ENCODE measurements at regions not wholly inside any gene's neighbourhood (a gene's known extent, or its start where the extent isn't known, plus 50 kb on each side); places are given as distances from the start of the nearest gene placed in this dataset.

DNA sequence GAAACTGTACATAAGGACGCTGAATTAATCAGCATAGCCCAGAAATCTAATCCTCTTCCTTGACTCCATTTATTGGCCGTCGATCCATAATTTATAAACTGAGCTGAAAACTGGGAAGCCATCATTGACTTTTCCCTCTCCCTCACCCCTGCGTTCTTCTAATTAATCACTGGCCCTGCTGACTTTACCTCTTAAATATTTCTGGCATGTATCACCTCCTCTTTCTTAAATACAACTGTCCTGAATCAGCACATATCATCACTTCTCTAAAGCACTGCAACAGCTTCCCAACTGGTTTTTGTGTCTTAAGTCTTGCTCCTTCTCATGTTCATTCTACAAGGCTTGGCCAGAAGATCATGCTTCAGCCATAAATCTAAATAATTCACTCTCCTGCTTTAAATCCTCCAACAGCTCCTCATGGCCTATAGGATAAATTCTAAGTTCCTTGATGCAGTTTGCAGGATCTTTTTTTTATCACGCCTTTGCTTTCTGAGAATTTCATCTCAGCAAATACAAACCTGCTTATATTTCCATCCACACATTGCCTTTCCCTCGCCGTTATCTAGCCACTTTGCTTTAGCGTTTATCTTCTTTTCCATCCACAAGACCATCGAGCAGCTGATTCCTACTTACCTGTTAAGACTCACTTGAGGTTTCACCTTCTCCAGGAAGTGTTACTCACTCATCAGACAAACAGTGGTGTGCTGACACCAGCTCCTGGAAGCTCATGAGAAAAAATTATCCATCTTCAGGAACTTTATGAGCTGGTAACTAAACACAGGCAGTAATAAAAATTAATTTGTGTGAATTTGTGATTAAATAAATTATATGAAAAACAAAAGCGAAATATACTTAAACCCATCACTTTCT, 295.6 kb upstream of the FLRT2 start:
- Histone ChIP-seq H3K4me1 (ENCODE audit: control insufficient read depth, insufficient read depth, low read length) (no peaks in the 10 kb centered on the region), H3K4me3 (ENCODE audit: low read length in 2 of 2) (no peak overlapping the region), H3K36me3 (ENCODE audit: control insufficient read depth in 2 of 2, insufficient read depth in 2 of 2, low read length in 2 of 2) (no peaks in the 10 kb centered on the region), H3K27me3 (ENCODE audit: control insufficient read depth in 1 of 2, insufficient read depth in 2 of 2, low read length in 2 of 2) (no peaks in the 10 kb centered on the region), H3K9me3 (ENCODE audit: control insufficient read depth in 2 of 2, low read length in 2 of 2) (peaks cover 0 to 3% of the 10 kb centered on the region in 2 donors), H3K9ac (ENCODE audit: low read length in 2 of 2) (no peak overlapping the region), H3K27ac (ENCODE audit: low read length) (no peak overlapping the region)

DNA sequence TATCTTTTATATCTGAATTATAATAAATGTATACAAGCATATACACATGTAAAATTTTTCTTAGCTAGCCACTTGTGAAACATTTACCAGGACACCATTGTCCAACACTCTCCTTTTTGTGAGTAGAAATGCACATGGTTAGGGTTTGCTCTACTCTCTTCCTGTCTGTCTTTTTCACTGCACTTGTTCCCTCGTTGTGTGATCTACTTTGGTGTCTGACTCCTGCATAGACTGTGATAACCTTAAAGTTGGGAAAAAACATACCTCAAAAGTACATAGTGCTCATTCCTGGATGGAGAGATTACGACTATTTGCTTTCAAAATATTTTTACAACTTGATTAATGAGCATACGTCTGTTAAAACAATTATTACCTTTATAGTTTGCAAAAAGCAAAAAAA, 294.1 kb upstream of the FLRT2 start:
- no peaks in the 10 kb centered on the region for H3K4me1 ChIP-seq (ENCODE audit: control insufficient read depth, insufficient read depth, low read length)
- H3K36me3 ChIP-seq (ENCODE audit: control insufficient read depth in 2 of 2, insufficient read depth in 2 of 2, low read length in 2 of 2), result no peaks in the 10 kb centered on the region
- H3K4me3 ChIP-seq (ENCODE audit: low read length in 2 of 2), result no peak overlapping the region
- no peaks in the 10 kb centered on the region for H3K9me3 ChIP-seq (ENCODE audit: control insufficient read depth in 2 of 2, low read length in 2 of 2)
- H3K9ac ChIP-seq (ENCODE audit: low read length in 2 of 2), result no peak overlapping the region
- H3K27ac ChIP-seq (ENCODE audit: low read length), result no peak overlapping the region
- no peaks in the 10 kb centered on the region for H3K27me3 ChIP-seq (ENCODE audit: control insufficient read depth in 1 of 2, insufficient read depth in 2 of 2, low read length in 2 of 2)

GRCh38 chr14:85236296-85236695, 293.6 kb upstream of the FLRT2 start:
- H3K4me1 ChIP-seq (ENCODE audit: control insufficient read depth, insufficient read depth, low read length), result no peaks in the 10 kb centered on the region
- no peak overlapping the region for H3K4me3 ChIP-seq (ENCODE audit: low read length in 2 of 2)
- no peaks in the 10 kb centered on the region for H3K36me3 ChIP-seq (ENCODE audit: control insufficient read depth in 2 of 2, insufficient read depth in 2 of 2, low read length in 2 of 2)
- H3K27ac ChIP-seq (ENCODE audit: low read length), result no peak overlapping the region
- no peak overlapping the region for H3K9ac ChIP-seq (ENCODE audit: low read length in 2 of 2)
- H3K27me3 ChIP-seq (ENCODE audit: control insufficient read depth in 1 of 2, insufficient read depth in 2 of 2, low read length in 2 of 2), result no peaks in the 10 kb centered on the region
- H3K9me3 ChIP-seq (ENCODE audit: control insufficient read depth in 2 of 2, low read length in 2 of 2), result no peaks in the 10 kb centered on the region

- H3K4me1 ChIP-seq (ENCODE audit: control insufficient read depth, insufficient read depth, low read length), result no peaks in the 10 kb centered on the region
- no peak overlapping the region for H3K9ac ChIP-seq (ENCODE audit: low read length in 2 of 2)
These were observed 290.2 kb upstream of the FLRT2 start for GRCh38 chr14:85239791-85240190.

GRCh38 chr14:85241022-85241855, 288.7 kb upstream of the FLRT2 start:
- Histone ChIP-seq H3K9ac (ENCODE audit: low read length in 2 of 2) (no peak overlapping the region), H3K27ac (ENCODE audit: low read length) (no peak overlapping the region), H3K4me3 (ENCODE audit: low read length in 2 of 2) (peak overlapping the region; percentile 50 to 69), H3K4me1 (ENCODE audit: control insufficient read depth, insufficient read depth, low read length) (no peaks in the 10 kb centered on the region), H3K9me3 (ENCODE audit: control insufficient read depth in 2 of 2, low read length in 2 of 2) (no peaks in the 10 kb centered on the region), H3K27me3 (ENCODE audit: control insufficient read depth in 1 of 2, insufficient read depth in 2 of 2, low read length in 2 of 2) (no peaks in the 10 kb centered on the region), H3K36me3 (ENCODE audit: control insufficient read depth in 2 of 2, insufficient read depth in 2 of 2, low read length in 2 of 2) (no peaks in the 10 kb centered on the region)

More at GRCh38 chr14:85239791-85240190, 290.2 kb upstream of the FLRT2 start:
- Histone ChIP-seq H3K27ac (ENCODE audit: low read length) (no peak overlapping the region), H3K36me3 (ENCODE audit: control insufficient read depth in 2 of 2, insufficient read depth in 2 of 2, low read length in 2 of 2) (no peaks in the 10 kb centered on the region), H3K9me3 (ENCODE audit: control insufficient read depth in 2 of 2, low read length in 2 of 2) (no peaks in the 10 kb centered on the region), H3K4me3 (ENCODE audit: low read length in 2 of 2) (no peak overlapping the region), H3K27me3 (ENCODE audit: control insufficient read depth in 1 of 2, insufficient read depth in 2 of 2, low read length in 2 of 2) (no peaks in the 10 kb centered on the region)

DNA sequence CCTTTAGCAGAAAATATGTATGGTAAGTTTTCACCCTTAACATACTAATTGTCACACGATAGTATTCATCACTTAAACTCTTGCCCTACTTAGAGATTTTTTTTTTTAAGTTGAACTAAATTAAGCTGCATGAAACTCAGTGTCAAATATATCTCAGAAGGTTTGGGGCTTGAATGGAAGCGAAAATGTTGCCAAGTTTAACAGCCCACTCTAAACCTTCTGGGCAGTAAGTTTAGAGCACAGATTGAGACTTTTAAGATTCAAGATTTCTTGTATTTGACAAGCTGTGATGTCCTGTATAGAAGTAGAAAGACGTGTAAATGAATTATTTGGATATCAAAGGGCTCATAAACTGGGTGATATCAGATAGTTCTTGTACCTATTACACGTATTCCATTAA, 287.3 kb upstream of the FLRT2 start:
- Histone ChIP-seq H3K9ac (ENCODE audit: low read length in 2 of 2) (no peak overlapping the region), H3K36me3 (ENCODE audit: control insufficient read depth in 2 of 2, insufficient read depth in 2 of 2, low read length in 2 of 2) (no peaks in the 10 kb centered on the region), H3K4me1 (ENCODE audit: control insufficient read depth, insufficient read depth, low read length) (no peaks in the 10 kb centered on the region), H3K27me3 (ENCODE audit: control insufficient read depth in 1 of 2, insufficient read depth in 2 of 2, low read length in 2 of 2) (no peaks in the 10 kb centered on the region), H3K9me3 (ENCODE audit: control insufficient read depth in 2 of 2, low read length in 2 of 2) (no peaks in the 10 kb centered on the region), H3K27ac (ENCODE audit: low read length) (no peak overlapping the region), H3K4me3 (ENCODE audit: low read length in 2 of 2) (no peak overlapping the region)

DNA sequence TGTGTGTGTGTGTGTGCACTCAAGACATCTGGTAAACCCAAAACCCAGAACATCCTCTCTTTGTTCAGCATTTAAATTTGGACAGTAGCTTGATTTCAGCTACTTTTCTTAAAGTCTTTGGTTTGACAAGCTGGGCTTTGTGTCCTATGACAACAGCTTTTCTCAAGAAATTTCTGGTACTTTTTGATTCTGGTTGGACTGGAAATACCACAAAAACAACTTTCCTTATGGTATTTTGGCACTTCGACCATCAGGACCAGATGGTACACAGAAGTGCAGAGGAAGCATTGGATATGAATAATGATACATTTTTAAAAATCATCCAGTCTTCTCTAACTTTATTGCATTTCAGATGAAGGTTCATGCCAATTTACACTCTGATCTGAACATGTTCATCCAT, 286.6 kb upstream of the FLRT2 start:
- H3K9ac ChIP-seq (ENCODE audit: low read length in 2 of 2), result no peak overlapping the region
- H3K9me3 ChIP-seq (ENCODE audit: control insufficient read depth in 2 of 2, low read length in 2 of 2), result no peaks in the 10 kb centered on the region
- no peak overlapping the region for H3K27ac ChIP-seq (ENCODE audit: low read length)
- H3K4me3 ChIP-seq (ENCODE audit: low read length in 2 of 2), result no peak overlapping the region
- no peaks in the 10 kb centered on the region for H3K27me3 ChIP-seq (ENCODE audit: control insufficient read depth in 1 of 2, insufficient read depth in 2 of 2, low read length in 2 of 2)
- no peaks in the 10 kb centered on the region for H3K36me3 ChIP-seq (ENCODE audit: control insufficient read depth in 2 of 2, insufficient read depth in 2 of 2, low read length in 2 of 2)
- no peaks in the 10 kb centered on the region for H3K4me1 ChIP-seq (ENCODE audit: control insufficient read depth, insufficient read depth, low read length)

- H3K36me3 ChIP-seq (ENCODE audit: control insufficient read depth in 2 of 2, insufficient read depth in 2 of 2, low read length in 2 of 2), result no peaks in the 10 kb centered on the region
- no peaks in the 10 kb centered on the region for H3K27me3 ChIP-seq (ENCODE audit: control insufficient read depth in 1 of 2, insufficient read depth in 2 of 2, low read length in 2 of 2)
- no peaks in the 10 kb centered on the region for H3K4me1 ChIP-seq (ENCODE audit: control insufficient read depth, insufficient read depth, low read length)
- no peak overlapping the region for H3K9ac ChIP-seq (ENCODE audit: low read length in 2 of 2)
- H3K4me3 ChIP-seq (ENCODE audit: low read length in 2 of 2), result no peak overlapping the region
- H3K9me3 ChIP-seq (ENCODE audit: control insufficient read depth in 2 of 2, low read length in 2 of 2), result no peaks in the 10 kb centered on the region
- H3K27ac ChIP-seq (ENCODE audit: low read length), result no peak overlapping the region
These were observed 282.9 kb upstream of the FLRT2 start for GRCh38 chr14:85247071-85247470.

GRCh38 chr14:85248881-85249635, 280.9 kb upstream of the FLRT2 start:
- Histone ChIP-seq H3K9ac (ENCODE audit: low read length in 2 of 2) (no peak overlapping the region), H3K36me3 (ENCODE audit: control insufficient read depth in 2 of 2, insufficient read depth in 2 of 2, low read length in 2 of 2) (no peaks in the 10 kb centered on the region), H3K4me1 (ENCODE audit: control insufficient read depth, insufficient read depth, low read length) (no peaks in the 10 kb centered on the region), H3K27ac (ENCODE audit: low read length) (no peak overlapping the region), H3K9me3 (ENCODE audit: control insufficient read depth in 2 of 2, low read length in 2 of 2) (no peaks in the 10 kb centered on the region), H3K4me3 (ENCODE audit: low read length in 2 of 2) (no peak overlapping the region), H3K27me3 (ENCODE audit: control insufficient read depth in 1 of 2, insufficient read depth in 2 of 2, low read length in 2 of 2) (no peaks in the 10 kb centered on the region)

DNA sequence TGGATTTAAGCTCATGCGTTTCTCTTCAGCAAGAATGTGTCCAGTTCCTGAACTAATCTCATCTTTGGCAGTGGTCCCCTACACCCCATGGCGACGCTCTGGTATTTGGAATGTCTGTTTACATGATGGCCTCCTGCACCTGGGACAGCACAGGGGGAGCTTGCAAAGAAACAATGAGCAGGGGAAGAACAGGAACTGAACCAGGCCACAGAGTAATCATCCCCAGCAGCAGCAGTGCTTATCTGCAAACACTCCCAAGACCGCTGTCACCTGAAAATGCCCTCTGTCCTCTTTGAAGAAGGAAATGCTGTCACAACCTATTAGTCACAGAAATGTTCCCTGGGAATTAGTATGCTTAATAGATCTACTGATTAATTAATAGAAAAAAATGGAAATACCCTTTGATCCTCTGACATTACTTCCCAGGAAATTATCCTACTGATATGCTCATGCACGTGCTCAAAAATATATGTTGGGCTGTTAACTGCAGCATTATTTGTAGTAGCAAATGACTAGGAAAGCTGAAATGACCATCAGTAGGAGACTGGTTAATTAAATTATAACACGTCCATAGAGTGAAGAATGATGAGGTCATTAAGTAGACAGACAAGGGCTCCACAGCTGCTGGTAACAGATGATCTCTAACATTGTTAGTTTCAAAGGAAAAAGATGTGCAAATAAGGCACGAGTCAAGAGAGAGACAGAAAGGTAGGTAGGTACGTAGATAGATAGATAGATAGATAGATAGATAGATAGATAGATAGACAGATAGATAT, 279.3 kb upstream of the FLRT2 start:
- no peaks in the 10 kb centered on the region for H3K4me1 ChIP-seq (ENCODE audit: control insufficient read depth, insufficient read depth, low read length)
- H3K27me3 ChIP-seq (ENCODE audit: control insufficient read depth in 1 of 2, insufficient read depth in 2 of 2, low read length in 2 of 2), result no peaks in the 10 kb centered on the region
- no peaks in the 10 kb centered on the region for H3K36me3 ChIP-seq (ENCODE audit: control insufficient read depth in 2 of 2, insufficient read depth in 2 of 2, low read length in 2 of 2)
- no peak overlapping the region for H3K27ac ChIP-seq (ENCODE audit: low read length)
- no peak overlapping the region for H3K4me3 ChIP-seq (ENCODE audit: low read length in 2 of 2)
- no peak overlapping the region for H3K9ac ChIP-seq (ENCODE audit: low read length in 2 of 2)
- no peaks in the 10 kb centered on the region for H3K9me3 ChIP-seq (ENCODE audit: control insufficient read depth in 2 of 2, low read length in 2 of 2)
